Activated CD4-positive, alpha-beta T cell treated with anti-CD3 and anti-CD28 coated beads, Interleukin-2, amount 10 ng/mL, durations not matched to agents 7 days and 5 days (primary cell): ENCODE measurements at regions not wholly inside any gene's neighbourhood (a gene's known extent, or its start where the extent isn't known, plus 50 kb on each side); places are given as distances from the start of the nearest gene placed in this dataset.

Source experiments
- CTCF ChIA-PET: fragments of 350-600 bp; sonication (Branson Sonifier 250); formaldehyde crosslinking; loops from one replicate; lab custom pipeline; 2021; ENCODE audit warnings: antibody characterized with exemption; lab: Charles Lee
- POLR2A ChIA-PET: fragments of 350-600 bp; sonication (Branson Sonifier 250); formaldehyde crosslinking; loops from one replicate; lab custom pipeline; 2021; ENCODE audit warnings: antibody characterized with exemption; lab: Charles Lee
- DNase-seq: peaks from one replicate; pipeline ENCODE4 v3.0.0-alpha.2; 2020
- H3K27ac Mint-ChIP-seq: one replicate; pipeline ENCODE4 v1.8.0; 2021; ENCODE audit warnings: mild to moderate bottlenecking, moderate library complexity, mixed read lengths
- H3K27me3 Mint-ChIP-seq: one replicate; pipeline ENCODE4 v1.8.0; 2021; ENCODE audit warnings: mixed read lengths
- H3K36me3 Mint-ChIP-seq: one replicate; pipeline ENCODE4 v1.8.0; 2021; ENCODE audit warnings: low read depth, mixed read lengths
- H3K4me1 Mint-ChIP-seq: one replicate; pipeline ENCODE4 v1.8.0; 2021; ENCODE audit warnings: mixed read lengths
- H3K4me3 Mint-ChIP-seq: one replicate; pipeline ENCODE4 v1.8.0; 2021; ENCODE audit warnings: mild to moderate bottlenecking, moderate library complexity, mixed read lengths
- H3K9me3 Mint-ChIP-seq: one replicate; pipeline ENCODE4 v1.8.0; 2021; ENCODE audit warnings: mixed read lengths

- no peak overlapping the region for H3K27ac Mint-ChIP-seq
- no peak overlapping the region for H3K4me3 Mint-ChIP-seq
- ChIA-PET CTCF (no interaction called here), POLR2A (no interaction called here)
- H3K4me1 Mint-ChIP-seq, result no peaks in the 10 kb centered on the region
- no peak for DNase-seq
- no peaks in the 10 kb centered on the region for H3K36me3 Mint-ChIP-seq
- H3K27me3 Mint-ChIP-seq, result peaks cover 4% of the 10 kb centered on the region
- H3K9me3 Mint-ChIP-seq, result no peaks in the 10 kb centered on the region
Measured at GRCh38 chr13:79112016-79112415, 294.0 kb downstream of the RBM26 start.

GRCh38 chr13:79108914-79109643 lies 297.0 kb downstream of the RBM26 start:
- CTCF ChIA-PET, result interaction anchor here (0.6 kb wide), 1 partner anchor 294 kb away, joined by 6 read pairs; no protein-coding TSS in a partner anchor
- Mint-ChIP-seq H3K27me3 (peaks cover 10% of the 10 kb centered on the region), H3K4me1 (no peaks in the 10 kb centered on the region), H3K9me3 (no peaks in the 10 kb centered on the region), H3K4me3 (no peak overlapping the region), H3K27ac (no peak overlapping the region), H3K36me3 (no peaks in the 10 kb centered on the region)
- DNase-seq, result no peak
- POLR2A ChIA-PET, result no interaction called here

- no peak overlapping the region for H3K4me3 Mint-ChIP-seq
- H3K27ac Mint-ChIP-seq, result no peak overlapping the region
- CTCF ChIA-PET, result interaction anchor here (0.6 kb wide), 1 partner anchor 655 kb away, joined by 3 read pairs; no protein-coding TSS in a partner anchor
- no peaks in the 10 kb centered on the region for H3K27me3 Mint-ChIP-seq
- DNase-seq, result no peak
- POLR2A ChIA-PET, result no interaction called here
- H3K36me3 Mint-ChIP-seq, result no peaks in the 10 kb centered on the region
- H3K4me1 Mint-ChIP-seq, result no peaks in the 10 kb centered on the region
- H3K9me3 Mint-ChIP-seq, result no peaks in the 10 kb centered on the region
Measured at GRCh38 chr13:79098596-79098995, 307.5 kb downstream of the RBM26 start.

GRCh38 chr13:79097201-79097600 lies 308.9 kb downstream of the RBM26 start:
- H3K27ac Mint-ChIP-seq, result no peak overlapping the region
- ChIA-PET POLR2A (no interaction called here), CTCF (no interaction called here)
- no peaks in the 10 kb centered on the region for H3K4me1 Mint-ChIP-seq
- H3K9me3 Mint-ChIP-seq, result no peaks in the 10 kb centered on the region
- no peak for DNase-seq
- no peak overlapping the region for H3K4me3 Mint-ChIP-seq
- no peaks in the 10 kb centered on the region for H3K36me3 Mint-ChIP-seq
- H3K27me3 Mint-ChIP-seq, result no peaks in the 10 kb centered on the region

GRCh38 chr13:79096099-79096498 lies 310.0 kb downstream of the RBM26 start:
- POLR2A ChIA-PET, result no interaction called here
- Mint-ChIP-seq H3K36me3 (no peaks in the 10 kb centered on the region), H3K9me3 (no peaks in the 10 kb centered on the region), H3K27me3 (no peaks in the 10 kb centered on the region), H3K27ac (no peak overlapping the region), H3K4me1 (no peaks in the 10 kb centered on the region), H3K4me3 (no peak overlapping the region)
- no peak for DNase-seq
- CTCF ChIA-PET, result no interaction called here

GRCh38 chr13:79090552-79091124 lies 315.4 kb downstream of the RBM26 start:
- H3K4me1 Mint-ChIP-seq, result no peaks in the 10 kb centered on the region
- POLR2A ChIA-PET, result no interaction called here
- CTCF ChIA-PET, result no interaction called here
- no peak overlapping the region for H3K4me3 Mint-ChIP-seq
- H3K9me3 Mint-ChIP-seq, result no peaks in the 10 kb centered on the region
- H3K27ac Mint-ChIP-seq, result no peak overlapping the region
- H3K27me3 Mint-ChIP-seq, result peaks cover 15% of the 10 kb centered on the region
- no peaks in the 10 kb centered on the region for H3K36me3 Mint-ChIP-seq
- DNase-seq, result no peak

GRCh38 chr13:79084802-79085424 lies 321.1 kb downstream of the RBM26 start:
- ChIA-PET CTCF (no interaction called here), POLR2A (no interaction called here)
- Mint-ChIP-seq H3K4me1 (no peaks in the 10 kb centered on the region), H3K27ac (no peak overlapping the region), H3K4me3 (no peak overlapping the region), H3K36me3 (no peaks in the 10 kb centered on the region), H3K27me3 (peaks cover 21% of the 10 kb centered on the region), H3K9me3 (no peaks in the 10 kb centered on the region)
- no peak for DNase-seq

GRCh38 chr13:79081942-79082341 lies 324.1 kb downstream of the RBM26 start:
- ChIA-PET CTCF (no interaction called here), POLR2A (no interaction called here)
- no peak overlapping the region for H3K27ac Mint-ChIP-seq
- H3K36me3 Mint-ChIP-seq, result no peaks in the 10 kb centered on the region
- no peaks in the 10 kb centered on the region for H3K9me3 Mint-ChIP-seq
- peaks cover 6% of the 10 kb centered on the region for H3K4me1 Mint-ChIP-seq
- DNase-seq, result no peak
- H3K27me3 Mint-ChIP-seq, result peaks cover 15% of the 10 kb centered on the region
- H3K4me3 Mint-ChIP-seq, result no peak overlapping the region

GRCh38 chr13:79079351-79079839 lies 326.7 kb downstream of the RBM26 start:
- peak overlapping the region; percentile 12 for H3K27ac Mint-ChIP-seq
- ChIA-PET POLR2A (no interaction called here), CTCF (no interaction called here)
- H3K27me3 Mint-ChIP-seq, result peaks cover 12% of the 10 kb centered on the region
- no peak overlapping the region for H3K4me3 Mint-ChIP-seq
- H3K36me3 Mint-ChIP-seq, result no peaks in the 10 kb centered on the region
- peaks cover 6% of the 10 kb centered on the region for H3K4me1 Mint-ChIP-seq
- DNase-seq, result no peak
- H3K9me3 Mint-ChIP-seq, result no peaks in the 10 kb centered on the region

GRCh38 chr13:79075703-79076102 lies 330.4 kb downstream of the RBM26 start:
- ChIA-PET CTCF (no interaction called here), POLR2A (no interaction called here)
- Mint-ChIP-seq H3K27me3 (peaks cover 12% of the 10 kb centered on the region), H3K4me3 (no peak overlapping the region), H3K27ac (no peak overlapping the region), H3K9me3 (no peaks in the 10 kb centered on the region), H3K36me3 (no peaks in the 10 kb centered on the region), H3K4me1 (peaks cover 6% of the 10 kb centered on the region)
- DNase-seq, result no peak

GRCh38 chr13:79070343-79070974 lies 335.6 kb downstream of the RBM26 start:
- ChIA-PET CTCF (no interaction called here), POLR2A (no interaction called here)
- no peak overlapping the region for H3K27ac Mint-ChIP-seq
- peaks cover 27% of the 10 kb centered on the region for H3K27me3 Mint-ChIP-seq
- H3K36me3 Mint-ChIP-seq, result no peaks in the 10 kb centered on the region
- H3K9me3 Mint-ChIP-seq, result no peaks in the 10 kb centered on the region
- no peaks in the 10 kb centered on the region for H3K4me1 Mint-ChIP-seq
- H3K4me3 Mint-ChIP-seq, result no peak overlapping the region
- DNase-seq, result no peak

GRCh38 chr13:79062291-79062690 lies 343.8 kb downstream of the RBM26 start:
- Mint-ChIP-seq H3K9me3 (no peaks in the 10 kb centered on the region), H3K36me3 (no peaks in the 10 kb centered on the region), H3K27me3 (peaks cover 11% of the 10 kb centered on the region), H3K4me1 (no peaks in the 10 kb centered on the region), H3K27ac (no peak overlapping the region), H3K4me3 (no peak overlapping the region)
- DNase-seq, result no peak
- POLR2A ChIA-PET, result no interaction called here
- CTCF ChIA-PET, result no interaction called here

GRCh38 chr13:79060216-79060615 lies 345.8 kb downstream of the RBM26 start:
- no peak overlapping the region for H3K4me3 Mint-ChIP-seq
- no peaks in the 10 kb centered on the region for H3K36me3 Mint-ChIP-seq
- CTCF ChIA-PET, result no interaction called here
- no peak for DNase-seq
- H3K27ac Mint-ChIP-seq, result no peak overlapping the region
- POLR2A ChIA-PET, result no interaction called here
- H3K4me1 Mint-ChIP-seq, result no peaks in the 10 kb centered on the region
- peaks cover 8% of the 10 kb centered on the region for H3K27me3 Mint-ChIP-seq
- no peaks in the 10 kb centered on the region for H3K9me3 Mint-ChIP-seq
